ENCODE measurements at regions not wholly inside any gene's neighbourhood (a gene's known extent, or its start where the extent isn't known, plus 50 kb on each side); places are given as distances from the start of the nearest gene placed in this dataset.

- Histone ChIP-seq H3K4me1 (ENCODE audit: control insufficient read depth, insufficient read depth, low read length) (no peaks in the 10 kb centered on the region), H3K4me3 (ENCODE audit: low read length) (no peak overlapping the region), H3K9me3 (ENCODE audit: control insufficient read depth, low read length) (no peaks in the 10 kb centered on the region), H3K27me3 (ENCODE audit: control insufficient read depth, insufficient read depth) (no peaks in the 10 kb centered on the region), H3K27ac (ENCODE audit: low read length) (no peak overlapping the region)
- DNase-seq (no peak), ATAC-seq (no peak)
- WGBS, result 21% methylated on average over 2 of the region's 2 CpGs
- intact Hi-C loops (cut with DNase I), result no loop called here
Observed at GRCh38 chr4:179116581-179116980, 1674.3 kb upstream of the AGA start.

DNA sequence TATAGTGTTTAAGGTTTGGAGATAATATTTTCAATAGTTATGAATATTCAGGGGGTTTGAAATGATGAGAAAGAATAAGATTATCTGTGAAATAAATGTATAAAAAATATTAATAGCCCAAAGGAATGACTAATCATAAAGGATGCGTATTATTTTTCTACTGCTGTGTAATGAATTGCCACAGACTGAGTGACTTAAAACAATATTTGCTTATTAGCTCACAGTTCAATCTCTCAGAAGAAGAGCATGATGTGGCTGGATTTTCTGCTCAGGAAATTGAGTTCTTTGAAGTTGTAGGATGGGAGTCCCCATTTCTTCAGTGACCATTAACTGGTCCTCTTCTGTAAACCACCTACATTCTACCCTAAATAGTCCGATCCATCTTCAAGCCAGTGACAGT, 1680.8 kb upstream of the AGA start:
- 89% methylated on average over 2 of the region's 2 CpGs for WGBS
- intact Hi-C loops (cut with DNase I), result no loop called here
- no peak for DNase-seq
- no peak for ATAC-seq
- Histone ChIP-seq H3K27me3 (ENCODE audit: control insufficient read depth, insufficient read depth) (no peaks in the 10 kb centered on the region), H3K4me1 (ENCODE audit: control insufficient read depth, insufficient read depth, low read length) (no peaks in the 10 kb centered on the region), H3K27ac (ENCODE audit: low read length) (no peak overlapping the region), H3K4me3 (ENCODE audit: low read length) (no peak overlapping the region), H3K9me3 (ENCODE audit: control insufficient read depth, low read length) (no peaks in the 10 kb centered on the region)

DNA sequence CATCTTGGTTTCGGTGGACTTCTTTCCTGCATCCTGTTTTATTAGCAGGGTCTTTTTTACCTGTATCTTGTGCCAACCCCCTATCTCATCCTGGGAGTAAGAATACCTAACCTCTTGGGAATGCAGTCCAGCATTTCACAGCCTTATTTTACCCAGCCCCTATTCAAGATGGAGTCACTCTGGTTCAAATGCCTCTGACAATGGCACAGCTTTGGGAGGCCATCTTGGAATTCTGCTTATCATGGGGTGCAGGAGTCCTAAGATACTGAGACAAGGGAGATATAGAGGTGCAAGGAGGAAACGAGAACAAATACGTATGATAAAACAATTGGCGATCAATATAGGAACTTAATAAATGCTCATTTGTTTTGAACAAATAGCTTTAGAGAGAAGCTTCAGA, 1682.2 kb upstream of the AGA start:
- Histone ChIP-seq H3K4me3 (ENCODE audit: low read length) (no peak overlapping the region), H3K27ac (ENCODE audit: low read length) (no peak overlapping the region), H3K9me3 (ENCODE audit: control insufficient read depth, low read length) (no peaks in the 10 kb centered on the region), H3K27me3 (ENCODE audit: control insufficient read depth, insufficient read depth) (no peaks in the 10 kb centered on the region), H3K4me1 (ENCODE audit: control insufficient read depth, insufficient read depth, low read length) (no peaks in the 10 kb centered on the region)
- ATAC-seq (no peak), DNase-seq (no peak)
- intact Hi-C loops (cut with DNase I), result no loop called here
- WGBS, result 81% methylated on average over 4 of the region's 4 CpGs

DNA sequence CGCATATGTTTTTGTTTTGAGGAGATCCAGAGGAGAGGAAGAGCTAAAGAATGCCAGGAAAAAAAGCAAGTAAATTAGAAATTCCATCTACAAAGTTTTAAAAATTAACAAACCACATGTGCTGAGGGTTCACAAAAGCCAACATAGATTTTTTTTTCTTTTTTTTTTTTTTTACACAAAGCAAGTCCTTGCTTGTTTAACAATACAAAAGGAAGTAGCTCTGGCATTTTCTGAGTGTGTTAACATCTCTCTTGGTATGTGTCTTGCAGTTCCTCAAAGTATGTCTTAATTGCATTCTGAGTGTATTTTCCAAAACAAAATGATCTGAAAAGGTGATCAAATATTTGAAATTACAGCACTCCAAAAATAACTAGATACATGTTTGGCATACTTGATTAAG, 1682.7 kb upstream of the AGA start:
- no peak for DNase-seq
- ATAC-seq, result no peak
- H3K4me3 ChIP-seq (ENCODE audit: low read length), result no peak overlapping the region
- no peaks in the 10 kb centered on the region for H3K4me1 ChIP-seq (ENCODE audit: control insufficient read depth, insufficient read depth, low read length)
- H3K9me3 ChIP-seq (ENCODE audit: control insufficient read depth, low read length), result no peaks in the 10 kb centered on the region
- WGBS, result 68% methylated on average over 1 of the region's 1 CpG
- intact Hi-C loops (cut with DNase I), result no loop called here
- no peak overlapping the region for H3K27ac ChIP-seq (ENCODE audit: low read length)
- H3K27me3 ChIP-seq (ENCODE audit: control insufficient read depth, insufficient read depth), result no peaks in the 10 kb centered on the region

DNA sequence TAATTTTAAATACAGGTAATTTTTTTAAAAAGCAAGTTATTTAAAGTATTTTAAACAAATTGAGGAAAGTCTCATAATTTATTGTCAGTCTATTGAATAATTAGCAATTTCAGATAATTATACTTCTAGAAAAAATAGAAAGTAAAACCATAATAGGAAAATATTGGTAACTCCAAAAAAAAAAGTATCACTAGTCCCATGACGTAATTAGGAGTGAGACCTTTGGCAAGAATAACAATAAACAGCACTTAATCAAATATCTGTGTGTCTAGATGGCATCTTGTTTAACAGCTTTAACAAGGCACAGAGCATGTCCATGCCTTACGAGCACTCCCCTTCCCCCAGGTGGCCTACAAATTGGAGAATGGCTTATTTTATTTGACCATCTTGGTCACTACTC, 1683.6 kb upstream of the AGA start:
- H3K27me3 ChIP-seq (ENCODE audit: control insufficient read depth, insufficient read depth), result no peaks in the 10 kb centered on the region
- H3K27ac ChIP-seq (ENCODE audit: low read length), result no peak overlapping the region
- no peak for ATAC-seq
- no peak overlapping the region for H3K4me3 ChIP-seq (ENCODE audit: low read length)
- intact Hi-C loops (cut with DNase I), result no loop called here
- no peaks in the 10 kb centered on the region for H3K9me3 ChIP-seq (ENCODE audit: control insufficient read depth, low read length)
- WGBS, result 63% methylated on average over 2 of the region's 2 CpGs
- no peaks in the 10 kb centered on the region for H3K4me1 ChIP-seq (ENCODE audit: control insufficient read depth, insufficient read depth, low read length)
- no peak for DNase-seq

GRCh38 chr4:179128299-179128698, 1686.1 kb upstream of the AGA start:
- WGBS, result 15% methylated on average over 4 of the region's 4 CpGs
- DNase-seq (no peak), ATAC-seq (no peak)
- no peaks in the 10 kb centered on the region for H3K27me3 ChIP-seq (ENCODE audit: control insufficient read depth, insufficient read depth)
- no peak overlapping the region for H3K4me3 ChIP-seq (ENCODE audit: low read length)
- intact Hi-C loops (cut with DNase I), result no loop called here
- H3K9me3 ChIP-seq (ENCODE audit: control insufficient read depth, low read length), result no peaks in the 10 kb centered on the region
- H3K4me1 ChIP-seq (ENCODE audit: control insufficient read depth, insufficient read depth, low read length), result no peaks in the 10 kb centered on the region
- no peak overlapping the region for H3K27ac ChIP-seq (ENCODE audit: low read length)

GRCh38 chr4:179130122-179130714, 1688.0 kb upstream of the AGA start:
- Histone ChIP-seq H3K9me3 (ENCODE audit: control insufficient read depth, low read length) (no peaks in the 10 kb centered on the region), H3K4me3 (ENCODE audit: low read length) (no peak overlapping the region), H3K27me3 (ENCODE audit: control insufficient read depth, insufficient read depth) (no peaks in the 10 kb centered on the region), H3K4me1 (ENCODE audit: control insufficient read depth, insufficient read depth, low read length) (no peaks in the 10 kb centered on the region), H3K27ac (ENCODE audit: low read length) (no peak overlapping the region)
- WGBS, result 73% methylated on average over 2 of the region's 2 CpGs
- no peak for ATAC-seq
- intact Hi-C loops (cut with DNase I), result loop anchor here in 1 of 4 donors (10.0 kb wide), 1 partner anchor 1335 kb away; no protein-coding TSS in a partner anchor
- DNase-seq, result no peak

DNA sequence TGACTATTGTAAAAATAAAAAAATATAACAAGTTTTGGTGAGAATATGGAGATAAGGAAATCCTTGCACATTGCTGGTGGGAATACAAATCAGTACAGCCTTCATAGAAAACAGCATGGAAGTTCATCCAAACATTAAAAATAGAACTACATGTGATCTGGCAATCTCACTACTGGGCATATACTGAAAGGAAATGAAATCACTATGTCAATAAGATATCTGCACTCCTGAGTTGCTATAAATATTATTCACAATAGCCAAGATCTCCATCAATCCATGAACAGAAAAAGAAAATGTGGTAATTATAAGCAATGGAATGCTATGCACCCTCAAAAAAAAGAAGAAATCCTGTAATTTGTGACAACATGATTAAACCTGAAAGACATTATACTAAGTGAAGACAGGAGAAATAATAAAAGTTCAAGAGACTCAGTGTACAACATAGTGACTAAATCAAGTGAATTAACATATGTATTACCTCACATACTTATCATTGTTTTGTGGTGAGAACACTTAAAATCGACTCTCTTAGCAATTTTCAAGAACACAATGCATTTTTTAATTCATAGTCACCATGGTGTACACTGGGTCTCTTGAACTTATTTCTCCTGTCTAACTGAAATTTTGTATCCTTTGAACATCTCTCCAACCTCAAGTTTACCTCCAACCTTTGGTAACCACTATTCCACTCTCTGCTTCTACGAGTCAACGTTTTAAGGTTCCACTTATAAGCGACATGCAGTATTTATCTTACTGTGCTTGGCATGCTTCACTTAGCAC, 1703.7 kb upstream of the AGA start:
- Histone ChIP-seq H3K27me3 (ENCODE audit: control insufficient read depth, insufficient read depth) (no peaks in the 10 kb centered on the region), H3K4me1 (ENCODE audit: control insufficient read depth, insufficient read depth, low read length) (no peaks in the 10 kb centered on the region), H3K27ac (ENCODE audit: low read length) (no peak overlapping the region), H3K4me3 (ENCODE audit: low read length) (no peak overlapping the region), H3K9me3 (ENCODE audit: control insufficient read depth, low read length) (peaks cover 2% of the 10 kb centered on the region)
- intact Hi-C loops (cut with DNase I), result no loop called here
- ATAC-seq (no peak), DNase-seq (no peak)
- WGBS, result 67% methylated on average over 4 of the region's 4 CpGs

DNA sequence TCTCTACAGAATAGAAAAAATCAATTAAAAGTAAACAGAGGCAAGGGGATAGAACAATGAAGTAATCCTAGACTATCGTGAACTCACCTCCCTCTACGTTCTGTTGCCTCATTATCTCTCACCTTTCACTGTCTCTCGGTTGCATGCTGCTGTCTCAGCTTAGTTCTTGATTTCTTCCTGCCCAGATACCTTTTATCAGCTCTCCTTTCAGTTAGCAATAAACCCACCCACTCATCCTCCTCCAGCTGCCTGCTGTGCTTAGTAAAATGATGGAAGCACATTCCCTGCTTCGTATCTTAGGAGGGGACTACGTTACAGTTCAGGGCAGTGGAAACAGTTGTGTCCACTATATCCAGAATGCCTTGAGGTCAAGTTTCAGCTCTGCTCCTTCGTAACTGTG, 1709.5 kb upstream of the AGA start:
- H3K27me3 ChIP-seq (ENCODE audit: control insufficient read depth, insufficient read depth), result no peaks in the 10 kb centered on the region
- ATAC-seq (no peak), DNase-seq (no peak)
- no peak overlapping the region for H3K27ac ChIP-seq (ENCODE audit: low read length)
- no peaks in the 10 kb centered on the region for H3K4me1 ChIP-seq (ENCODE audit: control insufficient read depth, insufficient read depth, low read length)
- 35% methylated on average over 6 of the region's 6 CpGs for WGBS
- H3K9me3 ChIP-seq (ENCODE audit: control insufficient read depth, low read length), result peaks cover 2% of the 10 kb centered on the region
- intact Hi-C loops (cut with DNase I), result no loop called here
- H3K4me3 ChIP-seq (ENCODE audit: low read length), result no peak overlapping the region

- Histone ChIP-seq H3K4me3 (ENCODE audit: low read length) (no peak overlapping the region), H3K9me3 (ENCODE audit: control insufficient read depth, low read length) (no peaks in the 10 kb centered on the region), H3K27me3 (ENCODE audit: control insufficient read depth, insufficient read depth) (no peaks in the 10 kb centered on the region), H3K4me1 (ENCODE audit: control insufficient read depth, insufficient read depth, low read length) (no peaks in the 10 kb centered on the region), H3K27ac (ENCODE audit: low read length) (no peak overlapping the region)
- 70% methylated on average over 2 of the region's 2 CpGs for WGBS
- DNase-seq (no peak), ATAC-seq (no peak)
- intact Hi-C loops (cut with DNase I), result no loop called here
Observed at GRCh38 chr4:179163147-179163546, 1720.9 kb upstream of the AGA start.

DNA sequence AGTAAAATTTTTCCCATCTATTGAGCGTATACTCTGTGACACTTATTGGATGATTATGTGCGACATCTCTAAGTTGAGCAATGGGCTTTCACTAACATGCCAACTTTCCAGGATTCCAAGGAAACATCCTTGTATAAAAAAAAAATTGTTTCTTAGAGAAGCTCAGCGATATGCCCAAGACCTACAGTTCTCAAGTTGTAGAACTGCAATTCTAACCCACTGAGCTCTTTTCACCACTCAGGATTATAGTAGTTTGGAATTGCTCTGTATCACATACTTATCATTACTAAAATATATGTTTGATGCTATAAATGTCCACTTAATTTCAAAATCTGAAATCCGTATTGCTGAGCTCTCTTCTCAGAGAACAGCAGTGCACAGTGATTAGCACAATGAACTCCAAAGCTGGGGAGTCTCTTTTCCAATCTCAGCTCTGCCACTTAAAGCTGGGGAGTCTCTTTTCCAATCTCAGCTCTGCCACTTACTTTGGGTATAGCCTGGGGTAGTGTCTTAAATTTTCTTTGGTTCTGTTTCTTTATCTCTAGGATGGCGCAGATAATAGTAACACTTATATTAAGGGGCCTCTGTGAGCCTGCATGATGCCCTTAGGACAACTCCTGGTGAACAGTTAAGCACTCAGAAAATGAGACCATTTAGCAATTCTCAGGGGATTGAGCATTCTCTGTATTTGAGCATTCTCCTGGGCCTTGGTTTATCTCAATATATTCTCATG, 1722.2 kb upstream of the AGA start:
- no peak for DNase-seq
- Histone ChIP-seq H3K27me3 (ENCODE audit: control insufficient read depth, insufficient read depth) (no peaks in the 10 kb centered on the region), H3K4me1 (ENCODE audit: control insufficient read depth, insufficient read depth, low read length) (no peaks in the 10 kb centered on the region), H3K27ac (ENCODE audit: low read length) (no peak overlapping the region), H3K9me3 (ENCODE audit: control insufficient read depth, low read length) (no peaks in the 10 kb centered on the region), H3K4me3 (ENCODE audit: low read length) (no peak overlapping the region)
- no peak for ATAC-seq
- WGBS, result 80% methylated on average over 5 of the region's 5 CpGs
- intact Hi-C loops (cut with DNase I), result no loop called here
